CD4-positive, CD25-positive, alpha-beta regulatory T cell (primary cell): ENCODE measurements at regions not wholly inside any gene's neighbourhood (a gene's known extent, or its start where the extent isn't known, plus 50 kb on each side); places are given as distances from the start of the nearest gene placed in this dataset.

Experiments used
- ATAC-seq, 2 donors: fragments of 150-1000 bp; cut with Tn5 transposase; one replicate each; pipeline ENCODE4 v1.10.0; 2021; ENCODE audit warnings: low read depth in 2 of 2, moderate number of reproducible peaks in 2 of 2, moderate library complexity in 1 of 2
- DNase-seq, 3 donors: peaks; one replicate each; pipeline versions ENCODE4 v3.0.0 to v3.0.0-alpha.2; 2012 to 2022; ENCODE audit warnings: mixed read lengths in 1 of 3
- H3K27ac ChIP-seq: one replicate; pipeline ENCODE4 v1.7.0; 2013; ENCODE audit warnings: mild to moderate bottlenecking, low read length; ENCODE audit not compliant: insufficient read depth, poor library complexity, severe bottlenecking
- H3K27me3 ChIP-seq: one replicate; pipeline ENCODE4 v1.7.0; 2013; ENCODE audit warnings: low read length; ENCODE audit not compliant: control insufficient read depth, insufficient read depth
- H3K36me3 ChIP-seq: one replicate; pipeline ENCODE4 v1.7.0; 2013; ENCODE audit warnings: mild to moderate bottlenecking, low read length, moderate library complexity; ENCODE audit not compliant: control insufficient read depth, insufficient read depth
- H3K4me1 ChIP-seq: 2 replicates; pipeline ENCODE4 v1.7.0; 2013; ENCODE audit warnings: mild to moderate bottlenecking, low read length; ENCODE audit not compliant: insufficient read depth, control insufficient read depth, poor library complexity, severe bottlenecking
- H3K4me3 ChIP-seq: one replicate; pipeline ENCODE4 v1.7.0; 2013; ENCODE audit warnings: low read depth, mild to moderate bottlenecking, low read length, moderate library complexity
- H3K9me3 ChIP-seq, 2 experiments: 1 replicate in 1 of 2; 2 replicates in 1 of 2; pipeline ENCODE4 v1.7.0; 2013; ENCODE audit warnings: low read length in 2 of 2, mild to moderate bottlenecking in 1 of 2, moderate library complexity in 1 of 2; ENCODE audit not compliant: control insufficient read depth in 2 of 2
- H3K27ac Mint-ChIP-seq, 3 donors: one replicate each; pipeline ENCODE4 v1.8.0; 2020 to 2022; ENCODE audit warnings: mild to moderate bottlenecking in 3 of 3, mixed read lengths in 3 of 3, moderate library complexity in 2 of 3
- H3K27me3 Mint-ChIP-seq: one replicate; pipeline ENCODE4 v1.8.0; 2022; ENCODE audit warnings: mild to moderate bottlenecking, mixed read lengths
- H3K36me3 Mint-ChIP-seq: one replicate; pipeline ENCODE4 v1.8.0; 2020; ENCODE audit warnings: mixed read lengths
- H3K4me1 Mint-ChIP-seq, 4 donors: one replicate each; pipeline ENCODE4 v1.8.0; 2020 to 2022; ENCODE audit warnings: mixed read lengths in 4 of 4, mild to moderate bottlenecking in 1 of 4
- H3K4me3 Mint-ChIP-seq, 4 donors: one replicate each; pipeline ENCODE4 v1.8.0; 2020 to 2022; ENCODE audit warnings: mild to moderate bottlenecking in 4 of 4, mixed read lengths in 4 of 4, moderate library complexity in 3 of 4
- H3K9me3 Mint-ChIP-seq, 7 donors: one replicate each; pipeline ENCODE4 v1.8.0; 2020 to 2022; ENCODE audit warnings: mixed read lengths in 7 of 7, mild to moderate bottlenecking in 3 of 7, moderate library complexity in 2 of 7

GRCh38 chr6:14789996-14790395, 455.9 kb upstream of the JARID2 start:
- Histone ChIP-seq H3K9me3 (no peaks in the 10 kb centered on the region), H3K36me3 (no peaks in the 10 kb centered on the region), H3K4me1 (peaks cover 3% of the 10 kb centered on the region), H3K27me3 (peaks cover 4% of the 10 kb centered on the region), H3K4me3 (no peak overlapping the region), H3K27ac (no peak overlapping the region)
- H3K9me3 Mint-ChIP-seq, result no peaks in the 10 kb centered on the region
- ATAC-seq, result no peak
- peaks cover 14% of the 10 kb centered on the region for H3K27me3 Mint-ChIP-seq
- no peak overlapping the region for H3K27ac Mint-ChIP-seq
- H3K4me3 Mint-ChIP-seq, result no peak overlapping the region
- no peaks in the 10 kb centered on the region for H3K36me3 Mint-ChIP-seq
- no peak for DNase-seq
- H3K4me1 Mint-ChIP-seq, result peaks cover 0 to 11% (median 4%) of the 10 kb centered on the region in 4 donors

- no peak overlapping the region for H3K4me3 Mint-ChIP-seq
Observed at GRCh38 chr6:14790976-14791375, 454.9 kb upstream of the JARID2 start.

GRCh38 chr6:14791526-14791925, 454.3 kb upstream of the JARID2 start:
- Mint-ChIP-seq H3K4me1 (peaks cover 0 to 2% (median 0%) of the 10 kb centered on the region in 4 donors), H3K9me3 (no peaks in the 10 kb centered on the region), H3K36me3 (no peaks in the 10 kb centered on the region), H3K4me3 (no peak overlapping the region), H3K27me3 (peaks cover 14% of the 10 kb centered on the region), H3K27ac (no peak overlapping the region)
- no peaks in the 10 kb centered on the region for H3K36me3 ChIP-seq
- no peaks in the 10 kb centered on the region for H3K9me3 ChIP-seq
- no peaks in the 10 kb centered on the region for H3K4me1 ChIP-seq
- H3K27me3 ChIP-seq, result peaks cover 4% of the 10 kb centered on the region
- no peak overlapping the region for H3K4me3 ChIP-seq
- no peak overlapping the region for H3K27ac ChIP-seq
- no peak for DNase-seq
- no peak for ATAC-seq

More at GRCh38 chr6:14790976-14791375, 454.9 kb upstream of the JARID2 start:
- Histone ChIP-seq H3K36me3 (no peaks in the 10 kb centered on the region), H3K9me3 (no peaks in the 10 kb centered on the region), H3K4me1 (no peaks in the 10 kb centered on the region), H3K27me3 (peaks cover 4% of the 10 kb centered on the region), H3K4me3 (no peak overlapping the region), H3K27ac (no peak overlapping the region)
- ATAC-seq, result no peak
- Mint-ChIP-seq H3K36me3 (no peaks in the 10 kb centered on the region), H3K9me3 (no peaks in the 10 kb centered on the region), H3K4me1 (peaks cover 0 to 4% (median under 1%) of the 10 kb centered on the region in 4 donors), H3K27ac (no peak overlapping the region), H3K27me3 (peaks cover 14% of the 10 kb centered on the region)
- no peak for DNase-seq

- H3K4me3 ChIP-seq, result no peak overlapping the region
- Mint-ChIP-seq H3K9me3 (no peaks in the 10 kb centered on the region), H3K36me3 (no peaks in the 10 kb centered on the region), H3K27ac (no peak overlapping the region), H3K4me3 (no peak overlapping the region), H3K4me1 (no peaks in the 10 kb centered on the region), H3K27me3 (peaks cover 16% of the 10 kb centered on the region)
- no peak for DNase-seq
- peaks cover 4% of the 10 kb centered on the region for H3K27me3 ChIP-seq
- H3K36me3 ChIP-seq, result no peaks in the 10 kb centered on the region
- no peak for ATAC-seq
- H3K27ac ChIP-seq, result no peak overlapping the region
- no peaks in the 10 kb centered on the region for H3K9me3 ChIP-seq
- H3K4me1 ChIP-seq, result no peaks in the 10 kb centered on the region
Observed at GRCh38 chr6:14792118-14792955, 453.5 kb upstream of the JARID2 start.

- Mint-ChIP-seq H3K4me1 (peaks cover 0 to 4% (median 0%) of the 10 kb centered on the region in 4 donors), H3K27ac (no peak overlapping the region), H3K9me3 (no peaks in the 10 kb centered on the region), H3K27me3 (peaks cover 11% of the 10 kb centered on the region), H3K4me3 (no peak overlapping the region), H3K36me3 (no peaks in the 10 kb centered on the region)
- DNase-seq, result no peak
- Histone ChIP-seq H3K4me1 (no peaks in the 10 kb centered on the region), H3K36me3 (no peaks in the 10 kb centered on the region), H3K27me3 (peaks cover 4% of the 10 kb centered on the region), H3K27ac (no peak overlapping the region), H3K9me3 (no peaks in the 10 kb centered on the region), H3K4me3 (no peak overlapping the region)
- no peak for ATAC-seq
Observed at GRCh38 chr6:14795451-14795850, 450.4 kb upstream of the JARID2 start.

GRCh38 chr6:14796974-14797762, 448.7 kb upstream of the JARID2 start:
- no peaks in the 10 kb centered on the region for H3K36me3 Mint-ChIP-seq
- peaks cover 6% of the 10 kb centered on the region for H3K27me3 ChIP-seq
- H3K9me3 Mint-ChIP-seq, result peaks cover 0 to 2% (median 0%) of the 10 kb centered on the region in 7 donors
- ATAC-seq (no peak), DNase-seq (no peak)
- peaks cover 0 to 4% (median 0%) of the 10 kb centered on the region in 4 donors for H3K4me1 Mint-ChIP-seq
- H3K36me3 ChIP-seq, result no peaks in the 10 kb centered on the region
- no peak overlapping the region for H3K4me3 ChIP-seq
- peaks cover 17% of the 10 kb centered on the region for H3K27me3 Mint-ChIP-seq
- no peaks in the 10 kb centered on the region for H3K9me3 ChIP-seq
- H3K4me3 Mint-ChIP-seq, result no peak overlapping the region
- H3K27ac Mint-ChIP-seq, result no peak overlapping the region
- no peaks in the 10 kb centered on the region for H3K4me1 ChIP-seq
- no peak overlapping the region for H3K27ac ChIP-seq

- H3K36me3 Mint-ChIP-seq, result no peaks in the 10 kb centered on the region
- H3K27me3 Mint-ChIP-seq, result peaks cover 15% of the 10 kb centered on the region
- H3K4me3 ChIP-seq, result no peak overlapping the region
- no peak for DNase-seq
- H3K9me3 Mint-ChIP-seq, result peaks cover 0 to 2% (median 0%) of the 10 kb centered on the region in 7 donors
- H3K27ac Mint-ChIP-seq, result no peak overlapping the region
- ATAC-seq, result no peak
- peaks cover 6% of the 10 kb centered on the region for H3K27me3 ChIP-seq
- H3K36me3 ChIP-seq, result no peaks in the 10 kb centered on the region
- no peaks in the 10 kb centered on the region for H3K4me1 ChIP-seq
- no peak overlapping the region for H3K4me3 Mint-ChIP-seq
- H3K9me3 ChIP-seq, result no peaks in the 10 kb centered on the region
- H3K27ac ChIP-seq, result no peak overlapping the region
- peaks cover 0 to 4% (median 0%) of the 10 kb centered on the region in 4 donors for H3K4me1 Mint-ChIP-seq
Observed at GRCh38 chr6:14797875-14798593, 447.8 kb upstream of the JARID2 start.
